HFF-Myc (cell line): ENCODE measurements at regions not wholly inside any gene's neighbourhood (a gene's known extent, or its start where the extent isn't known, plus 50 kb on each side); places are given as distances from the start of the nearest gene placed in this dataset.

ENCODE experiments used
- DNase-seq: peaks from one replicate; pipeline ENCODE4 v3.0.0-alpha.2; 2011; ENCODE audit warnings: low read depth; ENCODE audit errors: extremely low read depth
- H3K4me3 ChIP-seq: replicated peaks from 2 replicates; pipeline ENCODE4 v1.5.1; 2011; ENCODE audit warnings: low read depth, mild to moderate bottlenecking, control low read depth, low read length
- TF ChIP-seq, protein P1 (sequence below): IDR thresholded peaks from 2 replicates; pipeline ENCODE4 v1.5.1; 2012; ENCODE audit warnings: mild to moderate bottlenecking, low read depth, low read length, control low read depth; ENCODE audit errors: missing control alignments

DNA sequence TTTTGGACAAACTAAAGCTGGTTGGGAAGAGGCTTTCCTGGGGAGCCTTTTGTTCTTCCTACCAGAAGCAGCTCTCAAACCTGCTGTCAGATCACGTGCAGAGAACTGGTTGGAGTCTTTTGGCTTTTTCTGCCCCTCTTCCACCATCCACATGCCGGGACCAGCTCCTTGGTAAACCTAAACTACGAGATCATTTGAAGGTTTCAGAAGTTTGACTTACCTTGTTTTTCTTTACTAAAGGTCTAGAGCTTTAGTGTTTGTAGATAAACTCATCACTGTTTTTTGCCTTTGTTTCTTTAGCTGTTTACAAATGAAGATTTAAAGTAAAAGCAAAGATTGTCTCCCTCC, 113.4 kb downstream of the HLX start:
- TF ChIP-seq, protein P1, sequence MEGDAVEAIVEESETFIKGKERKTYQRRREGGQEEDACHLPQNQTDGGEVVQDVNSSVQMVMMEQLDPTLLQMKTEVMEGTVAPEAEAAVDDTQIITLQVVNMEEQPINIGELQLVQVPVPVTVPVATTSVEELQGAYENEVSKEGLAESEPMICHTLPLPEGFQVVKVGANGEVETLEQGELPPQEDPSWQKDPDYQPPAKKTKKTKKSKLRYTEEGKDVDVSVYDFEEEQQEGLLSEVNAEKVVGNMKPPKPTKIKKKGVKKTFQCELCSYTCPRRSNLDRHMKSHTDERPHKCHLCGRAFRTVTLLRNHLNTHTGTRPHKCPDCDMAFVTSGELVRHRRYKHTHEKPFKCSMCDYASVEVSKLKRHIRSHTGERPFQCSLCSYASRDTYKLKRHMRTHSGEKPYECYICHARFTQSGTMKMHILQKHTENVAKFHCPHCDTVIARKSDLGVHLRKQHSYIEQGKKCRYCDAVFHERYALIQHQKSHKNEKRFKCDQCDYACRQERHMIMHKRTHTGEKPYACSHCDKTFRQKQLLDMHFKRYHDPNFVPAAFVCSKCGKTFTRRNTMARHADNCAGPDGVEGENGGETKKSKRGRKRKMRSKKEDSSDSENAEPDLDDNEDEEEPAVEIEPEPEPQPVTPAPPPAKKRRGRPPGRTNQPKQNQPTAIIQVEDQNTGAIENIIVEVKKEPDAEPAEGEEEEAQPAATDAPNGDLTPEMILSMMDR, result no peak
- H3K4me3 ChIP-seq, result no peak overlapping the region
- no peak for DNase-seq

DNA sequence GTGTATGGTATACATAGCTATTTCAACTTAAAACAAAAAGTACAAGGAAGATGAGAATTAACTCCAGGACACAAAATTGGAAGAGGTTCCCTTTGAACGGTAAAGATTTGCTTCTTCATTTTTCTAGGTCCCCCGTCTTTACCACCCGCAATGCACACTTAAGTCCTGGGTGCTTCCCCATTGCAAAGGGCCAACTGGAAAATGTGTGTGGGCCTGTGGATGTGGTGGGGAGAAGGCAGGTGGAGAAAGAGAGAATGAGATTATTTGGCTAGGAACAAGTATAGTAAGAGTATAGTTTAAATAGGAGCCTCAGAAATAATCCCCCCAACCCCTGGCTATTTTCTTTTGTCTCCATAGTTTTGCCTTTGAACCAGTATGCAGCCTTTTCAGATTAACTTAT, 115.4 kb downstream of the HLX start:
- no peak for DNase-seq
- H3K4me3 ChIP-seq, result no peak overlapping the region
- TF ChIP-seq, protein P1, result no peak

DNA sequence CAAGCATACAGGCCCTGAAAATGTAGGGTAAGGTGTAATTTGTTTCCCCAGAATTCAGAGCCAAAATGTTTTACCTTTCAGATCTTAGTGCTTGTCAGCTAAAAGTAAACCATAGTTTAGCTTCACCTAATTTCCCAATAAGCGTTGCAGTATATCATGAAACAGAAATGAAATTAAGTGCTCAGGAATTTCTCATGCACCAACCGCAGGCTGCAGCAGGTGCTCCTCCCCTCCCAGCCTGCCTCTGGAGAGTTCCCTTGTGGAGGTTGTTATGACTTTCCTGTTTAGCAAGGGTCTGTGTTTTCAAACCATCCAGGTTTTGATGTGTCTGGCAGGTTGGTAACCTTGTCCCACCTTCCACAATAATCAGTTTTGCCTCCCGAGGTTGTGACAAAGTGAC, 118.5 kb downstream of the HLX start:
- no peak for DNase-seq
- TF ChIP-seq, protein P1, result no peak
- H3K4me3 ChIP-seq, result no peak overlapping the region

DNA sequence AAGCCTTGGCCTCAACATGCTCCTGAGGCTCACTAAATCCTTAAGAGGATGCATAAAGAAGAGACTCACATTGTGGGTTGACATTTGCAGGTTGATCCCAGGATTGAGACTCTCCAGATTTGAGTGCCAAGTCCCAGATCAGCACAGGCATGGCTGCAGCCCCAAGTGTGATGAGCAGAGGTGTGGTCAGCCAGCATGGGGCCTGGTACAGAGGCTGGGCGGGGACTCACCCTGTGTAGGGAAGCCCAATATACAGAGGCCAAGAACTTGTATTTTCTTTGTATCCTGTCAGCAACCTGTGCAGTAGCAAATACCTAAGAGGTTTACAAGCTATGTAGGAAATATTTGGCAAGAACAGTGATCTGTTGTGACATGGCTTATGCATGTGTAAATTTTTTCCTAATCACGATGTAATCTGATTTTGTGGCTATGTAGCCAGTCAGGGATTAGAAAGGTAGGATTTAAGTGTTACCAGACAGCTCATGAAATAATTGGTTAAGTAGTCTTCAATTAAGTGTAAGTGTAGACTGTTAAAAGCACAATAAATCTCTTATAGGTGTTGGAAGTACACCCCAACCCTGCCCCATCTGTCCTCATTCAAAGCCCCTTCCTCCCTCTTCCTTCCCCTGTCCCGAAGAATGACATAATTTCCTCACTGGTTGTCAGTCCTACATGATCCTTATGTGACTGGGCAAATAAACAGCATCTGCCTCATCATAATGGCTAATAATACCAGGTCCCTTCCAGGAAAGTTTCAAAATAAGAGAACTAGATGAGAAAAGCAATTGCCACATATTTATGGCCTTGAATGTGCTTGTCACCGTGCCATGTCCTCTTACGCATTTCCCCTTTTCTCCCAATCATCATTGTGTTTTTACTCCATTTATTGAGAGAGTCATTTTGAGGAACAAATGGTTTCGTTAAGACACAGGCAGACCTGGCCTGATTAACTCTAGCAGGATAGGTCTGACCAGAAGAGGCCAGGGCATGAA, 120.9 kb downstream of the HLX start:
- DNase-seq, result no peak
- no peak overlapping the region for H3K4me3 ChIP-seq
- TF ChIP-seq, protein P1, result no peak

DNA sequence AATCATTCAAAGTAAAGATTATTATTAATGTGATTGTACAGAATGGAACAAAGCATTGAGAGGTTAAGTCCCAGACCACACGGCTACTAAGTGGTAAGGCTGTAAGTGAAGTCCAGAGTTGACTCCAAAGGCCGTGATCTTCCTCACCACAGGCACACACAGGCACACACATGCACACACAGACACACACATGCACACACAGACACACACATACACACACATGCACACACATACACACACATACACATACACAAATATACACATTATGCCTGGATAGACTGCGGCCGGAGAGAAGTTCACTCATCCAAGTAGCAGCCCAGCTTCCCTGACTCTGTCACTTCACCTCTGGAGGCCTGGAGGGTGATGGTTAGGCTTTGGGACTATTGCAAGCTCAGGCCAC, 121.9 kb downstream of the HLX start:
- TF ChIP-seq, protein P1, result no peak
- DNase-seq, result no peak
- H3K4me3 ChIP-seq, result no peak overlapping the region

DNA sequence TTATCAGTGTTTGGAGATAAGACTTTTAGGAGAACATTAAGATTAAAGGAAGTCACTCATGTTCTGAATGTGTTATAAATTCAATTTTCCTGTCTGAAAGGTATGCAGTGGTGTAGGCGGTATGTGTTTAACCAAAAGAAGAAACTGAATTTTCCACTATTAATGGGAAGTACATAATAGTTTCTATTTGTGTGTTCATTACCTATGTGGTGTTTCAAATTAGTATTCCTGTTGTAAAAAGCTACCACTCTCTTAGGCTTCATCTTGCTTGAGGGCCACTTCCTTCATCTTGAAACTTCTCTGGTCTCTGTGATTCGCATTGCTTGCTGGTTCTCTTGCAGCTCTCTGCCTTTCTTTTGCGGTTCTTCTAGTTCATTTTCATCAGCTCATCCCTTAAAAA, 123.4 kb downstream of the HLX start:
- TF ChIP-seq, protein P1, result no peak
- no peak for DNase-seq
- no peak overlapping the region for H3K4me3 ChIP-seq

DNA sequence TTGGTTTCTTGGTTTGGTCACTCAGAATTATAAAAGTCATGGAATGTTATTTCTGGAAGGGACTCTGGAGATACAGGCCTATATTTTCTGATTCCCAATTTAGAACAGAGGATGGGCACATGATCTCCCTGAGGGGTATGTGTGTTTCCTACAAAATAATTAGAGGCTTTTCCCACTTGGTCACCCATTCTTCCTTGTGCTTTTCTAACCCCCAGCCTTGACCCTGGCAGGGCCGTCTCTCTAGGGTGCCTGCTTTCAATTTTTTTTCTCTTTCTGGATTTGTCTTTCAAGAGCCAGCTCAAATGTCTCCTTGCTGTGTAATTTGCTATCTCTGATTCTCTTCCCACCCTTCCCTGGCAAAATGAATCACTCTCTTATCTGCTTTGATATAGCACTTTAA, 131.9 kb downstream of the HLX start:
- H3K4me3 ChIP-seq, result no peak overlapping the region
- TF ChIP-seq, protein P1, result no peak
- no peak for DNase-seq
